GDM1 (cell line): ENCODE measurements at regions not wholly inside any gene's neighbourhood (a gene's known extent, or its start where the extent isn't known, plus 50 kb on each side); places are given as distances from the start of the nearest gene placed in this dataset.

Experiments used
- DNase-seq: peaks from one replicate; lab custom pipeline; 2025; lab: John Stamatoyannopoulos, UW

DNA sequence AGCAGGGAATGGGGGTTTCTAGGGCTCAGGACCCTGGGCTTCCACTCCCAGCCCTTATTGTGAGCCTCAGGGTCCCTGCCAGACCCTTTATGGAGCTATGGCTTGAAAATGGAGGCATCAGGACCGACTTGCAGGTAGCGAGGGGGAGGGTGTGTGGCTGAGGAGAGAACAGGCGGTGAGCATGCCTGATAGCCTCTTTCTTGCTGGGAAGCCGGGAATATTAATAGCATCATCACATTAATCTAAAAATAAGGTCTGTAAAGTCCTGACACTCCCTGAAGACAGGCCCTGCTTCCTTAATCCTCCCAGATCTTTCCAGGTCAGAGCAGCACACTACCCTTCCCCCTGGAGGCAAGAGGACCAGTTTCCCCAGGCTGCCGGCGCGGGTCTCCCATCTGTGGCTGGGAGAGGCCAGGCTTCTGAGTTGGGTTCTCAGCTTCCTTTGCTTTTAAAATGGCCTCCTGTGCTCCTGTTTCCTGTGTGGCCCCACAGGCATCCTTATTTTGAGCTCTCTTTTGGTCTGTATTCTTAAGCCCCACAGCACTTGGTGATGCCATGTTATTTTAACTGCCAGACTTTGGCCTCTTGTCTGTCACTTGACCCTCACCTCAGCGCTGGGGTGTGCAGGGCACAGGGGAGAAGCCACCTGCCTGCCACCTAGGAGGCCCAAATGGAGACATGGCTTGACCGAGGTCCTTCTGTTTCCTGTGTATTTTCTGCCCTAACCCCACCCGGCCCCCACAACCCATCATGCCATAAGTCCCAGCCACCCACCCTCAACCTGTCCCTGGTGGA is 185.0 kb upstream of the TOPAZ1 start:
- DNase-seq, result no peak

DNA sequence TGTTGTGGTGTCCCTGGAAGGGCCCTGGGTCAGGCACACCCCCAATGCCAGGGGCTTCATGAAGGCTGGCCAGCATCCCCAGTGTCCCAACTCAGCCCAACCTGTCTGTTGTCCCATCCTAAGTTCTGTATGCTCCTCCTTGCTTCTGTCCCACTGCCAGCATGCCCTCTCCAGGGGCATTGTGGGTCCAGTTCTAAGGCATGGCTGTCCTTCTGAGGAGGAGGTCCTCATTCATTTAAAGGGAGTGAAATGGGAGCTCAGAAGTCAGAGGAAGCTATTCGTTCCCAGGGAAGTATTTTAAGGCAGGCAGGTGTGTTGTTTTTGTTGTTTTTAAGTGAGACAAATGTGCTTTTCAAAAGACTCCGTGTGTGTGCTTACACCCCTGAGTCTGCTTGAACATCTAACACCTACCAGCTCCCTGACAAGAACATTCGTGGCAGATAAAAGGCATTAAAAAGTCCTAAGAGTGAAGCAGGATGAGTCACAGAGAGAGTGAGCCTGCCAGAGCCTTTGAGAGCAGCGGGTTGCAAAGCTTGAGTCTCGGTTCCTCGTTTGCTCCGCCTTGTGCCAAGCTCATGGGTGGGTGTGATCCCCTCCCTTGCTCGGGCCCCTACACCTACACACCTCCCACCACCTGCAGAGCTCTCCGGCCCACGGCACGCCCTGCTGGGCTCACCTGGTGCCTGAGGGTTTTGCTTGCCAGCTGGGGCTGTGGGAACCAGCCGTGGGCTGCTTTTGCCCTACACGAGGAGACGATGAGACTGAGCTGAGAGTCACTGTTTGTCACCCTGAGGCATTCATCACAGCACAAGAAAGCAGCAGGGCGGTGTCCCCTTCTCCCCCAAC is 183.4 kb upstream of the TOPAZ1 start:
- DNase-seq, result no peak

DNA sequence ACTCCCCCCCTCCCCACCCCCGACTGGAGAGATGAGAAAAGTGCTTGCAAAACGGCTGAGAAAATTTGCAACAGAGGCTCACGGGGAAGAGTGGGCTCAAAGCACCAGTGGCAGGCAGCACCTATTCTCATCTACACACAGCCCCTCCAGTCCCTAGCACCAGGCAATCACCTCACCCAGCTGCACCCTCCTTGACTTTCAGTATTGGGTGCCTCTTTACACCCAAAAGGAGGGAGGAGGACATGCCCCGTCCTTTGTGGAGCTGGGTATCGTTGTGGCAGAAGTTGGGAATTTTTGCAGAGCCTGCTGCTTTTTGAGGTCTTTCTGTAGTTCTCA is 182.8 kb upstream of the TOPAZ1 start:
- DNase-seq, result no peak

DNA sequence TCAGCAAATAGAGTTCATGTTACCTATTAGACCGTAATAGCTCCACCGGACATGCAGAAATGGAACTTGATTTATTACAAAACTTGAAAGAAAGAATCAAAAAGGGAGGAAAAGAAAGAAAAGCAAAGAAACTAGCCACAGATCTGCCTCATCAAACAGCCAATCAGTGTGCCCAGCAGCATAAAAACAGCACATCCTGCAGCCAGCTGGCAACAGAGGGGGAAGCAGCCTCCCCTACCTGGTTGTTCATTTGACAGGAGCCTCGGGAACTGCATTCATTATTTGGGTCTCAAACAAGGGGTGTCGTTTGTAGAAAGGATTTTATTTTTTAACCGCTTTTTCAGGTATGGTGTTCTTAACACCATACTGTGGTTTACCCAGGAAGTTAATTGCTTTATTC is 181.5 kb upstream of the TOPAZ1 start:
- no peak for DNase-seq

DNA sequence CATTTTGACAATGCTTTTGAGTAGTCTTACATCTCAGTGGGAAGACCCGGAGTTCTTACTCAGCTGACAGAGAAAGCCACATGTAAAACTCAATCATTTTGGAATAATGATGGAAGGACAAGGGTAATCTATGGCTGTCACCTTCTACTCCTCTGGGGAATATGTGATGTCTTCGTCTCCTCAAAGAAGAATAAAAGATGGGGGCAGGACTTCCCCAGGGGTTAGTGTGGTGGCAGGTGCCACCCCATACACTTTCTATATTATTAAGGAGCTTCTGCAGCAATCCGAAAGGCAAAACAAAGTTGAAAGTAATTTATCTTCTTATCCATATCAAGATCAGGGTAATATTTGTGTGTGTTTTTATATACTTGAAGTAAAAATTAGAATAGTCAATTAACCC is 180.4 kb upstream of the TOPAZ1 start:
- DNase-seq, result no peak

DNA sequence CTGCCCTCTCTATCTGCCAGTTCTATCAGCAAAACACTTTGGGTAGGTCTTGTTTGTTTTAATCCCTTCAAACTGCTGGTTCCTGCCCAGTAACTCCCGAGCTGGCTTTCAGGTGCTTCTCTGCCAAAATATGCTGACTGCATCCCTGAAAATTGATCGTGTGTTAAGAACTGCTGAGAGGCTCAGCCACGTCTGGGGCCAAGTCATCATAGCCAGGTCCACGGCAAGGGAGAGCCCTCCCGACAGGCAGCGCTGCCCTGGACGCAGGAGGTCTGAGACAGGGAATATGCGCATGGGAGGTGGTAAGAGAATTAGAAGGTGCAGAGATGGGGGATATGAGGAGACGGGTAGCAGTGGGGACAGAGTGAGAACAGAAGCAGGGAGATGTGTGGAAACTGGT is 179.7 kb upstream of the TOPAZ1 start:
- no peak for DNase-seq

DNA sequence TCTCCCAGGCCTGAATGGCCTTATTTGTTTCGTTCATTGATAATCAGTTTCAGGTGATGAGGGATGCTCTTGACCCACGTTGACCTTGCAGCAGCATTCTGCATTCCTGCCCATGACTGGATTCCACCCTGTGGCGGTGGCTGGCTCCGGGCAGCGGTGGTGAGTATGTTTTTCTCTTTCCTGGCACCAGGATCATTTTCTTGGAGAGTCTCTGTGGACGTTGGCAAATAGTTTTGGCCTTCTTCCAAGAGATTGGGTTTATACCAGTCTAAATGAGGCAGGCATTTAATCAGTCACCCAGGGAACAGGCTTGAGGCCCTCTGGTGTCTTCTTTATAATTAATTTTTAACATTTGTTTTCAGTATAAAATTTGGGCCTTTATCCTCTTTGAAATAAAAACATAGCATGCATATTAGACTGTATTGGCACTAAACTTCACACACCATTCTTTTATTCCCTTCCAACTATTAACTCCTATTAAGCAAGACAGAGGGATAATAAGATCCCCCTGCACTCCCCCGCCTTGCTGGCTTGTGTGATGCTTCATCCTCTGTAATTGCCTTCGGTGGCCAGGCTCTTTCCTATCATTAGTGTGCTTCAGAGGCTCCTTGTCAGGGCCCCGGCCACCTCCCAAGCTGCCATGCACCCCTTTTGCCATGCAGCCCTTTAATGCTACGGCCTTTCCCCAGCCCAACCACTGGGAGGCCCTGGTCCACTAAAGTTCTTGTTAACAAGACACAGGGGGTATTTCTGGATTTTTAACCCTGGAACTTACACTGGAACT is 176.2 kb upstream of the TOPAZ1 start:
- no peak for DNase-seq

DNA sequence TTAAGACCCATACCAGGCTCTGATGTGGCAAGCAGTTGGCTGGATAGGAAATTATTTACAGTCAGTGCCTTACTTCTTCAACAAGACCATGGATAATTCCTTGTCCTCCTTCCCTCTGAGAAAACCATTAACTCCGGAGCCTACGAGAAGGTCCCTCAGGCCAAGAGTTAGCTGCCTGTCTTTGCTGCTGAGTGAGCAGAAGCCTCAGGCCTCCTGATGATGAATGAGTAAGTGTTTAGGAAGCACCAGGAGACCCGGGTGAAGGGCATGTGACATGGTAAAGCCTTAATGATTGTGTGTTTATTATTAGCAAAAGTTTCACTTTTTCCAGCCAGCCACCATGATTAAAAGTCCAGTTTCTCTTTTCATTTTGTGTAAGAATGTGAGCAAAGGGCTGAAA is 174.9 kb upstream of the TOPAZ1 start:
- DNase-seq, result no peak

DNA sequence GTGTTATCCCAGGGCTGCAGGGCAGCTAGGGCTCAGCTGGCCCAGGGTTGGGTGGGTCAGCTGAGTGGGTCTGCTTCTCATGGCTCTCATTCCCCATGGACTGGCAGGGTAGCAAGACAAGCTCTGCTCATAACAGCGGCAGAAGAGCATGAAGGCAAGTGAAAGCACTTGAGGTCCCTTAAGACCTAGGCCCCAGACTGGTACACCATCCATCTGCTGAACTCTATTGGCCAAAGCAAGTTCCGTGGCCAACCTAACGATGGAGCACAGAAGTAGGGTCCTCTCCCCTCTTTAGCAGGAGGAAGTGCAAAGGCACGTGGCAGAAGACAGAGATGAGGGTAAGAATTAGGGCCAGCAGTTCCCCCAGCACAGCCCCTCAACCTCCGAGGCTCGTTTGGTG is 174.3 kb upstream of the TOPAZ1 start:
- DNase-seq, result no peak

DNA sequence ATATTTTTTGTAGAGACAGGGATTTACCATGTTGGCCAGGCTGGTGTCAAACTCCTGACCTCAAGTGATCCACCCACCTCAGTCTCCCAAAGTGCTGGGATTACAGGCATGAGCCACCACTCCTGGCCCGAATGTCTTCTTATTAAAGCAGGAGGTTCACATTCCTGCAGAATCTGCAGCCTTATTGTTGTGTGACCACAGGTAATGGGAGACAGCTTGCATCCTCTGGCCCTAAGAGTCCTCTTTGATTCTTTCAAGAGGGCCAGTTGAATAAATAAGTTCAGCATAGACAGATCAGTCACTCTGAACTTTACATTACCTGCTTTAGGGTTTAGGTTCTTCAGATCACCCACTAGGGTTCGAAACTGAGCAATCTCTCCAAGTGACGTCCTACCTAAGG is 172.9 kb upstream of the TOPAZ1 start:
- no peak for DNase-seq

DNA sequence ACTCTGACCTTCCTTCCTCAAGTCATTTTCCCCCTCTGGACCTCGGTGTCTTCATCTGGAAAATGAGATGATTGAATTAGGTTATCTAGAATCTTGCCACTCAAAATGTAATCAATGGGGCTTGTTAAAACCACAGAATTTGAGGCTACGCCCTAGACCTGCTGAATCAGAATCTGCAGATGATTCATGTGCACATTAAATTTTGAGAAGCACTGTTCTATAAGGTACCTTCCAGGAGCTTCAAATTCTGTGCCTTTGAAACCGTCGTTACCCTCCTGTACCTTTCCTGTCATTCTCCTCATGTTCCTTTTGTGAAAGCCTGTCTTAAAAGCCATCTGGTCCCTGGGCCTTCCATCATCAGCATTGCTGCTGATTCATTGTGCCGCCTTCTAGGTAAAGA is 172.4 kb upstream of the TOPAZ1 start:
- DNase-seq, result no peak

DNA sequence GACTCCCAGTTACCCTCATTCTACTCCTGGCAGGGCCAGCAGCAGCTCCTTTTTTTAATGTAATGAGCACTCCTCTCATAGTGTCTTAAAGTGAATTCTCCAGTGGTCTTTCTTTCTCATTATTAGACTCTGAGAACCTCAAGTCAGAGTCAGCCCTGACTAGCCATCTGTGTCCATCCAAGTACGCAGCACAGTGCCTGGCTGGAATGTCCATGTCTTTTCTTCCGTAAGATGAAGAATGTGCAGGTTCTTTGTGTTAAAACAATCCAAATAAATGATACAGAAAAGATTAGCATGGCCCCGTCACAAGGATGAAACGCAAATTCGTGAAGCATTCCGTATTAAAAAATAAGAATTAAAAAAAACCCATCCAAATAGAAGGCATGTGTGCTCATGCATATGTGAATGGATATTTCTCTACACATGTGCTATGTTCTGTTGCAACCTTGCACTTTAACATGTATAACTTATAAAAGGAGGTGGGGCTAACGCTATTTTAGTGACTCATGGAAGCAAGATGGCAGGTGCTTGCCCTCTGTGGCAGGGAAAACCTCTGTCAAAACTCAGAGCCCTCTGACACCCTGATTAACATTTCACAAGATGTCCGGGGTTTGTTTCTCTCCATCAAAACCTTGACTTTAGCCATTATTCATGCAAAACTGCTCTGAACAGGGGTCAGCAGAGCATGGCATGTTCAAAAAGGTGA is 170.7 kb upstream of the TOPAZ1 start:
- DNase-seq, result no peak

DNA sequence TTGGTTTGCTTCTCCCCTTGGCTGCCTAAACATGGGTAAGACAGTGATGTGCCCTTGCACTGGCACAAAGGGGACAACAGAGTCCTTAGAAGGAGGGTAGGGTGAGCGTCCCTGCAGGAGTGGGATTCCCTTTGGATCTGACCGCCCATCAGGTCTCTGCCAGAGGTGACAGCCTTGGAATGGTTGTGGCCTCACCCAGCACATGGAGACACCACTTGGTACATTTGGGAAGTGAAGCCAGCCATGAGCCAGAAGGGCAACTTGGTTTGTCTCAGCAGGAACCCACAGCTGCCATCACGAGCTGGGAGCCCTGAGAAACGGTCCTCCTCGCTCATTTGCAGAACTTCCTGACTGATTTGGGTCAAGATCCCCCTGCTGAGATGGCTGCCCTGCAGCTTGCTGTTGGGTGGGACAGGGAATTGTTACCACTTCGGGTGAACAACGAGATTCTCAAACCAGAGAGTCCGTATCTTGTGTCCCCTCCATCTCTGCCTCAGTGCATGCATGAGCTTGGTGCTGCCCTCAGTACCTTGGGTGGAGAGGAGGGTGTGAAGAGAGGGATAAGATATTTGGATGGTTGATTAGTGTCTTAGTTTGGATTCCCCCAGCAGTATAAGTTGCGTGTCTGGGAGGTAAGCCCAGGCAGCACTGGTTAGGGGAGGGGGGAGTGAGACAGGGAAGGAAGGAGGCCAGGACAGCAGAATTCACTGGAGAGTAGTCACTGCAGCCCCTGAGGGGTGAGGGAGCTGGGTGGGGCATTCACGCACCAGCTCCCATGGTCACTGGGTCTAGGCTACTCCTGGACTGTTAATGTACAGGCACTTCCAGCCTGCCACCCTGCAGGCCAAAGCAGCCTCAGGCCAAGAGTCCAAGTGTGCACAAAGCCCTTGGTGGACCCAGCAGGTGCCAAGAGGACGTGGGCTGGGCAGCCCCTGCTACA is 168.8 kb upstream of the TOPAZ1 start:
- DNase-seq, result no peak

DNA sequence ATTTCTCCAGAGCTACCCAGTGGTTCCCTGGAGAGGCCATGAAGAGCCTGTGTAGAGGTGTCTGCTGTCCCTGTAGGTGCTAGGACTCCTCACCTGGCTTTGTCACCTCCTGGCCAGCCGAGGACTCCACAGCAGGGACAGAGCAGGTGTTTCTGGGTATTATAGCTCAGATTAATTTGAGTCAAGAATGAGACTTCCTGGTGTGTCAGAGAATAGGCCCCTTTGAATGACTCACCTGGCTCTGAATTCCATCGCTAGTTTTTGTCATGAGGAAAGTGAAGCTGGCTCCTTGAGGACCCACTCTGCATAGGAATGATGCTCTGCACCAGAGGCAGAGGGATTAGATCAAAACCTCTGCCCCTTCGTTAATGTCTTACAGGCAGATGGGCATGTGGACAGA is 167.5 kb upstream of the TOPAZ1 start:
- no peak for DNase-seq

DNA sequence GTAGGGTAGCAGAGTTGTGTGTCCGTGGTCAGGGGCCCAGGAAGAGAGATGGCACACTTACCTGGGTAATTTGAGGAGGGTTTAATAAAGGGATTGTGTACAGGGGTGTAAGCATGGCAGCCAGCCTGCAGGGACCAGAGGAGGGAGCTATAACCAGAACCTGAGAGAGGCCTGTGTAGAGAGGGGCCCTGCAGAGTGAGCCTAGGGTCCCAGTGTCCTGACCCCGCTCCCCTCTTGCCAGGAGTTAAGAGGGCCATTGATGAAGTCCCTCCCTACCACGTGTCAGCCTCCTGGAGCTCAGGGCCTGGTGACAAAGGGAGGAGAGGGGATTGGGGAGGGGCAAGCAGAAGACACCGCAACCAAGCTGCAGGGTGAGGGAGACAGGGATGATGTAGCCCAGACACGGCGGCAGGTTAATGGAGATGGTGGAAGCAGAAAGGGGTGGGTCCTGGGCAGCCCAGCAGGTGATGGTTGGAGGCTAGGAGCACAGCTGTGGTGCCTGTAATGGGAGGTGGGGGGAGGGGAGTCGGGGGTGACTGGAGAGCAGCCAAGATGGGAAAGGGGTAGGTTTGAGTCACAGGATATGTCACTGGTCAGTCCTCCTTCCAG is 165.4 kb upstream of the TOPAZ1 start:
- no peak for DNase-seq

DNA sequence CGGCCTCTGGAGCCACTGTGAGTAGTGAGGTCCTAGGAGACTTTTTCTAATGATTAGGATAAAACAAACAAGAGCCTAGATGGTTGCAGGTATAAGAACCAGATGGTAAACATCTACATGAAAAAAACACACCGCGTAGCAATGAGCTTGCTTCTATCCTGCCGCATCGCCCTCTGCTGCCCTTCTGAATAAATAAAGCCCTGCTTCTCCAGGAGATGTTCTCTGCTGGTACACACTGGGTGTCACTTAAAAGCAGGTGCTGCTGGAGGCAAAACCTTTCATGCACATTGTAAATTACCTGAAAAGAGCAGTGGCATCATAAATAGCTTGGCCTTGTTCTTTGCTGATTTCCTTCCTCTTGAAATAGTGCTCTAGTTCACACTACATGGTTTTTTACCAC is 164.4 kb upstream of the TOPAZ1 start:
- no peak for DNase-seq

DNA sequence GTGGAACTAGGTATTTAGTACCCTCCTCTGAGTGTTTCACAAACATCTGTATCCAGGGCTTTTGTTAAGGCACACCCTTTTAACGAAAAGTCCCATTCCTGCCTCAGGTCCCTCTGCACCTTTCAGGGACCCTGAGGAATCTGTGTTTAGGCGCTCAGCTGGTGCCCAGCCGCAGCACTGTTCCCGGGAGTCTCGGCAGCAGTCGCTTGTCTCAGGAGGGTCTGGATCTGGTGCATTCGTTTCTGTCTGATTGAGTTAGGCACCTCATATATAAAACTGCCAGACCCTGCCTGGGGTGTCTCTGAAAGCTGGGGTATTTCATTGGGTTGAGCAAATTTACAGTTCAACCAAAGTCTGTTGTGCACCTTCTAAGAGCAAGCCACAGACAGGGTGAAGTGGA is 162.8 kb upstream of the TOPAZ1 start:
- no peak for DNase-seq

DNA sequence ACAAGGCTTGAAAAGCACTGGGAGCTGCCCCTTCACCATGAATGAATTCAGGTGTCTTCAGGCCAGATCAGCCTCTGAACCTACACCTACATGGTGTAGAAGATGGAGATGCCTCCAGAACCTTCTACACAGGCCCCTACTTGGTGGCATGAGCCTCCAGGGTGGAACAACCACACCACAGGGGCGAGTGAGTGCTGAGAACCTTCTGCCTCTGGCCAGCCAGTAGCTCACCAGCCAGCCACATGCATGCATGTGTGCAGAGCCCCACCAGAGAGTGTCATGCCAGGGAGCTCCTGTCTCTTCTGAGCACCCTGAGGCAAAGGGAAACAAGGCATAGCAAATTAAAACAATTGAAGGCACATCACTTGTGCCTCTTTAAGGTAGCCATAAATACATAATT is 161.8 kb upstream of the TOPAZ1 start:
- no peak for DNase-seq

DNA sequence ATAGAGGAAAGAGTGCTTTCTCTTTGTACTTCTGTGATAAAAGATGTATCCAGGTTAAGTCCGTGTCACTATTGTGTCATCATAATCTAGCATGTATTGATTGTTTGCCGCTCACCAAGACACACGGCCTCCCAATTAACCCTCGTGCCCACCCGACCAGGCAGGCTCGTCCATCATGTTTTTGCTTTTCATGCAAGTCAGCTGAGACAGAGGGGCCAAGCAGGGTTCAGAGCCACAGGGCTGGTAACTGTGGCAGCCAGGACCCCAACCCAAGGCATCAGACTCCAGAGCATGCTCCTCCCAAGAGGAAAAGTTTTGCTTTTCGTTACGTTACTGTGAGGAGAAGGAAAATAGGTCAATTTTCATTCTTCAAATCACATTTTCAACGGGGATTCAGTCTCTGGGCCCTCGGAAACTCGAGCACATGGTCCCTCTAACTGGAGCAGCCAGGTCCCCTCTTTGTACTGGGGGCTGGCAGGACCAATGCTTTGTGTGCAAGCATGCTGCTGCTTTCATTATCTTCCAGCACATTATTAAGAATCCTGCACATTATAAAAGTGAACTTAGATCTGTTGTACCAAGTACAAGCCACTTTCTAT is 161.1 kb upstream of the TOPAZ1 start:
- no peak for DNase-seq

DNA sequence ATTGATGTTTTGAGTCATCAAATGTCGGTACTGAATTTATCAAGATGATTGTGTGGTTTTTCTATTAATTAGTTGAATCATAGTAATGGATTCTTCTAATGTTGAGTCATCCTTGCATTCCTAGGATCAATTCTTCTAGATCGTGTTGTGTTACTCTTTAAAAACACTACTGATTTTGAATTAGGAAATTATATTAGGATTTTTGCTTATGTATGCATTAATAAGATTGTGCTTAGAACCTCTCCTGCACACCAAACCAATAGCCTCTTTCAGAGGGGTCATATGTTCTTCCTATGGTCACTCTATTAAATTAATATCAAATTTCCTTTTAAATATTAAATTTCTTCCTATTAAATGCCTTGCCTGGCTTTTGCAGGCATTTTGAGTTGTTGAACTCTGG is 151.7 kb upstream of the TOPAZ1 start:
- no peak for DNase-seq
